H9 (cell line): ENCODE measurements at regions not wholly inside any gene's neighbourhood (a gene's known extent, or its start where the extent isn't known, plus 50 kb on each side); places are given as distances from the start of the nearest gene placed in this dataset.

Source experiments
- DNase-seq: peaks from one replicate; pipeline ENCODE4 v3.0.0-alpha.2; 2017
- H2AFZ ChIP-seq: one replicate; pipeline ENCODE4 v1.6.1; 2013; ENCODE audit warnings: mild to moderate bottlenecking, low read length, control low read depth, moderate library complexity
- H2AK5ac ChIP-seq: 2 replicates; pipeline ENCODE4 v1.6.1; 2013; ENCODE audit warnings: low read length, control low read depth, mixed read lengths; ENCODE audit not compliant: insufficient read length
- H2BK120ac ChIP-seq: one replicate; pipeline ENCODE4 v1.6.1; 2013; ENCODE audit warnings: low read depth, mild to moderate bottlenecking, low read length, control low read depth, inconsistent platforms; ENCODE audit not compliant: poor library complexity, severe bottlenecking
- H2BK12ac ChIP-seq: 2 replicates; pipeline ENCODE4 v1.6.1; 2013; ENCODE audit warnings: low read length, control low read depth, mixed read lengths, low read depth; ENCODE audit not compliant: insufficient read length
- H2BK15ac ChIP-seq: 2 replicates; pipeline ENCODE4 v1.6.1; 2013; ENCODE audit warnings: low read depth, low read length, control low read depth
- H2BK20ac ChIP-seq: one replicate; pipeline ENCODE4 v1.6.1; 2013; ENCODE audit warnings: low read depth, mild to moderate bottlenecking, low read length, control low read depth, inconsistent platforms; ENCODE audit not compliant: poor library complexity, severe bottlenecking
- H2BK5ac ChIP-seq: 2 replicates; pipeline ENCODE4 v1.6.1; 2013; ENCODE audit warnings: low read length, control low read depth, mixed read lengths; ENCODE audit not compliant: insufficient read length
- H3K14ac ChIP-seq: 2 replicates; pipeline ENCODE4 v1.6.1; 2013; ENCODE audit warnings: low read length, control low read depth; ENCODE audit not compliant: insufficient read depth
- H3K18ac ChIP-seq: 2 replicates; pipeline ENCODE4 v1.6.1; 2013; ENCODE audit warnings: low read depth, mild to moderate bottlenecking, mixed read lengths, low read length, control low read depth; ENCODE audit not compliant: insufficient read length
- H3K23ac ChIP-seq: 2 replicates; pipeline ENCODE4 v1.6.1; 2013; ENCODE audit warnings: low read length, control low read depth, mixed read lengths, low read depth; ENCODE audit not compliant: insufficient read length
- H3K23me2 ChIP-seq: 2 replicates; pipeline ENCODE4 v1.6.1; 2013; ENCODE audit warnings: low read depth, mild to moderate bottlenecking, mixed read lengths, low read length, control low read depth; ENCODE audit not compliant: insufficient read length, poor library complexity, severe bottlenecking
- H3K27ac ChIP-seq: 2 replicates; pipeline ENCODE4 v1.5.1; 2013; ENCODE audit warnings: low read length, control low read depth, mixed read lengths, low read depth; ENCODE audit not compliant: insufficient read length
- H3K27me3 ChIP-seq: 2 replicates; pipeline ENCODE4 v1.6.1; 2013; ENCODE audit warnings: low read length, control low read depth, inconsistent platforms; ENCODE audit not compliant: insufficient read depth
- H3K4ac ChIP-seq: 2 replicates; pipeline ENCODE4 v1.6.1; 2013; ENCODE audit warnings: low read depth, mild to moderate bottlenecking, control low read depth, inconsistent platforms, low read length, moderate library complexity
- H3K4me1 ChIP-seq: 2 replicates; pipeline ENCODE4 v1.6.1; 2013; ENCODE audit warnings: low read length, control low read depth, inconsistent platforms; ENCODE audit not compliant: insufficient read depth
- H3K4me2 ChIP-seq: 2 replicates; pipeline ENCODE4 v1.6.1; 2013; ENCODE audit warnings: low read length, control low read depth, mixed read lengths; ENCODE audit not compliant: insufficient read length, insufficient read depth
- H3K56ac ChIP-seq: 2 replicates; pipeline ENCODE4 v1.6.1; 2013; ENCODE audit warnings: low read depth, mild to moderate bottlenecking, mixed read lengths, low read length, control low read depth; ENCODE audit not compliant: insufficient read length
- H3K79me1 ChIP-seq: 2 replicates; pipeline ENCODE4 v1.6.1; 2013; ENCODE audit warnings: low read depth, mild to moderate bottlenecking, moderate library complexity, low read length, control low read depth, inconsistent platforms; ENCODE audit not compliant: insufficient read depth, poor library complexity, severe bottlenecking
- H3K79me2 ChIP-seq: 2 replicates; pipeline ENCODE4 v1.6.1; 2013; ENCODE audit warnings: low read length, control low read depth, inconsistent platforms; ENCODE audit not compliant: insufficient read depth
- H3K9ac ChIP-seq: 2 replicates; pipeline ENCODE4 v1.6.1; 2013; ENCODE audit warnings: low read length, control low read depth, mixed read lengths; ENCODE audit not compliant: insufficient read length; ENCODE audit errors: extremely low read depth
- H3K9me3 ChIP-seq: one replicate; pipeline ENCODE4 v1.6.1; 2013; ENCODE audit warnings: low read depth, low read length, inconsistent platforms; ENCODE audit not compliant: control insufficient read depth
- H3T11ph ChIP-seq: one replicate; pipeline ENCODE4 v1.6.1; 2013; ENCODE audit warnings: mild to moderate bottlenecking, low read length, control low read depth, inconsistent platforms
- H4K20me1 ChIP-seq: one replicate; pipeline ENCODE4 v1.6.1; 2013; ENCODE audit not compliant: control insufficient read depth, insufficient read length, insufficient read depth
- H4K5ac ChIP-seq: 2 replicates; pipeline ENCODE4 v1.6.1; 2013; ENCODE audit warnings: low read depth, mild to moderate bottlenecking, mixed read lengths, low read length, control low read depth; ENCODE audit not compliant: insufficient read length
- H4K8ac ChIP-seq: replicated peaks from 2 replicates; pipeline ENCODE4 v1.6.1; 2013; ENCODE audit warnings: low read length, control low read depth, mixed read lengths, low read depth; ENCODE audit not compliant: insufficient read length
- H4K91ac ChIP-seq: 2 replicates; pipeline ENCODE4 v1.6.1; 2013; ENCODE audit warnings: low read depth, mild to moderate bottlenecking, moderate library complexity, mixed read lengths, low read length, control low read depth; ENCODE audit not compliant: insufficient read length
- H3K27ac Mint-ChIP-seq, 3 experiments: 2 replicates in 2 of 3; 3 replicates in 1 of 3; pipeline ENCODE4 v1.8.0; 2020 to 2021; ENCODE audit warnings: mixed read lengths in 3 of 3, mild to moderate bottlenecking in 1 of 3, moderate library complexity in 1 of 3
- H3K27me3 Mint-ChIP-seq: 2 replicates; pipeline ENCODE4 v1.8.0; 2021; ENCODE audit warnings: low read depth, mild to moderate bottlenecking, moderate library complexity, mixed read lengths
- H3K36me3 Mint-ChIP-seq, 3 experiments: 2 replicates in 2 of 3; 3 replicates in 1 of 3; pipeline ENCODE4 v1.8.0; 2020 to 2021; ENCODE audit warnings: low read depth in 3 of 3, mixed read lengths in 3 of 3; ENCODE audit not compliant: insufficient read depth in 1 of 3
- H3K4me1 Mint-ChIP-seq, 2 experiments: 2 replicates each; pipeline ENCODE4 v1.8.0; 2020; ENCODE audit warnings: mixed read lengths in 2 of 2
- H3K4me3 Mint-ChIP-seq, 2 experiments: 2 replicates in 1 of 2; 3 replicates in 1 of 2; pipeline ENCODE4 v1.8.0; 2020 to 2021; ENCODE audit warnings: mild to moderate bottlenecking in 2 of 2, mixed read lengths in 2 of 2, moderate library complexity in 1 of 2
- H3K9me3 Mint-ChIP-seq, 2 experiments: 2 replicates in 1 of 2; 3 replicates in 1 of 2; pipeline ENCODE4 v1.8.0; 2020; ENCODE audit warnings: mild to moderate bottlenecking in 2 of 2, mixed read lengths in 2 of 2, moderate library complexity in 1 of 2
- WGBS: extraction: QIAGEN DNeasy Blood & Tissue Kit; methylation state at CpG from one replicate; pipeline ENCODE4 v1.1.7; 2013; ENCODE audit warnings: missing lambda C conversion rate, low lambda C conversion rate, mixed read lengths; ENCODE audit not compliant: insufficient read length; ENCODE audit errors: extremely low coverage; 5-methylcytosine and 5-hydroxymethylcytosine counted together
- TF ChIP-seq, protein P1 (sequence below): fragments of 200-600 bp; sonication (generic); conservative IDR thresholded peaks from 3 replicates; pipeline ENCODE4 v1.8.0; 2021; ENCODE audit warnings: antibody characterized with exemption, mild to moderate bottlenecking

DNA sequence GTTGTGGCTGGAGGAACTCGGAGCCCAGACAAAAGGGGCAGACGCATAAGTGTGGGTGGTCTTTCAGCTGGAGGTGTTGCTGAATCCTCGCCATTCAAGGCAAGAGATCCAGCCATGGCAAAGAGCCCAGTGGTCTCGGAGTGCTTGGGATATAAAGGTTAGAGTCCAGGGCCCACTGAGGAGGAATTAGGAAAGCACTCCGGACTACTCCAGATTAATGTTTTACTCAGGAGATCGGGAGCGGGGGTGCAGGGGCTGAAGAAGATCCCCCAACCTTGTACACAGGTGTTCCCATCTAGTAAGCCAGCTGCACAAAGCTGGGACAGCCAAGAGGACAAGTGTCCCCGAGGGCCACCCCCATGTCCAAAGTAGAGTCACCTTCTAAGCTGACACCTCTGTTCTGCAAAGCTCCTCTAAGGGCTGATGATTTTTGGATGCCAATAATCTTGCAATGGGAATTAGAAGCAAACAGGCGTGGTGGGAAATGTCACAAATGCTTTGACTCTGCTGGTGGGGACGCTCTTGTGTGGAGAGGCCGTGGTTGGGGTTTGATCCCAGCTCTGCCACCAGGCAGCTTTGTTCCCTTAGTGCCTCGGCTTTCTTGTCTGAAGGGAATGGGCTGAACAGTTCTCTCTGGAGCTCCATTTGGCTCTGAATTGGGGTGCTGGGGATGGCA lies 194.3 kb upstream of the SOX1 start:
- Histone ChIP-seq H3K9ac (no peak overlapping the region), H3K27me3 (no peaks in the 10 kb centered on the region), H3K23me2 (no peaks in the 10 kb centered on the region), H3T11ph (no peak overlapping the region), H3K9me3 (no peaks in the 10 kb centered on the region), H2AK5ac (no peak overlapping the region), H3K56ac (no peak overlapping the region), H3K4ac (no peak overlapping the region), H2BK12ac (no peak overlapping the region), H4K8ac (no peak overlapping the region), H2BK5ac (no peak overlapping the region), H4K91ac (no peak overlapping the region), H3K14ac (no peak overlapping the region), H3K4me2 (no peak overlapping the region), H3K23ac (no peak overlapping the region), H3K18ac (no peak overlapping the region), H2BK15ac (no peak overlapping the region), H3K4me1 (no peaks in the 10 kb centered on the region), H2BK20ac (no peak overlapping the region), H2BK120ac (no peak overlapping the region), H3K27ac (no peak overlapping the region), H2AFZ (no peak overlapping the region), H3K79me1 (no peaks in the 10 kb centered on the region), H4K20me1 (no peaks in the 10 kb centered on the region), H3K79me2 (no peaks in the 10 kb centered on the region), H4K5ac (no peak overlapping the region)
- H3K27me3 Mint-ChIP-seq: peaks cover 48% of the 10 kb centered on the region
- peaks cover 0 to 6% (median 0%) of the 10 kb centered on the region in 3 experiments; a peak in 2 of 7 replicates for H3K36me3 Mint-ChIP-seq
- H3K27ac Mint-ChIP-seq: no peak overlapping the region
- H3K4me3 Mint-ChIP-seq: no peak overlapping the region
- DNase-seq: no peak
- peaks cover 0 to 3% of the 10 kb centered on the region in 2 experiments; a peak in 2 of 4 replicates for H3K4me1 Mint-ChIP-seq
- H3K9me3 Mint-ChIP-seq: peaks cover 6 to 14% of the 10 kb centered on the region in 2 experiments; a peak in 2 of 5 replicates
- WGBS: no CpG with 5 or more reads among the region's 12 CpGs
- TF ChIP-seq, protein P1, sequence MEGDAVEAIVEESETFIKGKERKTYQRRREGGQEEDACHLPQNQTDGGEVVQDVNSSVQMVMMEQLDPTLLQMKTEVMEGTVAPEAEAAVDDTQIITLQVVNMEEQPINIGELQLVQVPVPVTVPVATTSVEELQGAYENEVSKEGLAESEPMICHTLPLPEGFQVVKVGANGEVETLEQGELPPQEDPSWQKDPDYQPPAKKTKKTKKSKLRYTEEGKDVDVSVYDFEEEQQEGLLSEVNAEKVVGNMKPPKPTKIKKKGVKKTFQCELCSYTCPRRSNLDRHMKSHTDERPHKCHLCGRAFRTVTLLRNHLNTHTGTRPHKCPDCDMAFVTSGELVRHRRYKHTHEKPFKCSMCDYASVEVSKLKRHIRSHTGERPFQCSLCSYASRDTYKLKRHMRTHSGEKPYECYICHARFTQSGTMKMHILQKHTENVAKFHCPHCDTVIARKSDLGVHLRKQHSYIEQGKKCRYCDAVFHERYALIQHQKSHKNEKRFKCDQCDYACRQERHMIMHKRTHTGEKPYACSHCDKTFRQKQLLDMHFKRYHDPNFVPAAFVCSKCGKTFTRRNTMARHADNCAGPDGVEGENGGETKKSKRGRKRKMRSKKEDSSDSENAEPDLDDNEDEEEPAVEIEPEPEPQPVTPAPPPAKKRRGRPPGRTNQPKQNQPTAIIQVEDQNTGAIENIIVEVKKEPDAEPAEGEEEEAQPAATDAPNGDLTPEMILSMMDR: no peak
